DMS153 treated with DMSO at 0.1 percent for 48 hours (cell line): ENCODE measurements at regions not wholly inside any gene's neighbourhood (a gene's known extent, or its start where the extent isn't known, plus 50 kb on each side); places are given as distances from the start of the nearest gene placed in this dataset.

Experiments
- DNase-seq: peaks from one replicate; lab custom pipeline; 2025; ENCODE audit not compliant: unreplicated experiment; lab: John Stamatoyannopoulos, UW

GRCh38 chr5:66459728-66460127 lies 136.5 kb upstream of the MAST4 start:
- DNase-seq: no peak

- DNase-seq: no peak
Observed at GRCh38 chr5:66467564-66467963, 128.6 kb upstream of the MAST4 start.

- DNase-seq: no peak
Observed at GRCh38 chr5:66469684-66470083, 126.5 kb upstream of the MAST4 start.

GRCh38 chr5:66472010-66472409 lies 124.2 kb upstream of the MAST4 start:
- no peak for DNase-seq

GRCh38 chr5:66475731-66476130 lies 120.5 kb upstream of the MAST4 start:
- no peak for DNase-seq

- no peak for DNase-seq
Observed at GRCh38 chr5:66477596-66477995, 118.6 kb upstream of the MAST4 start.

- no peak for DNase-seq
Observed at GRCh38 chr5:66494437-66494836, 101.8 kb upstream of the MAST4 start.

GRCh38 chr5:66498791-66499207 lies 97.4 kb upstream of the MAST4 start:
- DNase-seq: no peak

DNA sequence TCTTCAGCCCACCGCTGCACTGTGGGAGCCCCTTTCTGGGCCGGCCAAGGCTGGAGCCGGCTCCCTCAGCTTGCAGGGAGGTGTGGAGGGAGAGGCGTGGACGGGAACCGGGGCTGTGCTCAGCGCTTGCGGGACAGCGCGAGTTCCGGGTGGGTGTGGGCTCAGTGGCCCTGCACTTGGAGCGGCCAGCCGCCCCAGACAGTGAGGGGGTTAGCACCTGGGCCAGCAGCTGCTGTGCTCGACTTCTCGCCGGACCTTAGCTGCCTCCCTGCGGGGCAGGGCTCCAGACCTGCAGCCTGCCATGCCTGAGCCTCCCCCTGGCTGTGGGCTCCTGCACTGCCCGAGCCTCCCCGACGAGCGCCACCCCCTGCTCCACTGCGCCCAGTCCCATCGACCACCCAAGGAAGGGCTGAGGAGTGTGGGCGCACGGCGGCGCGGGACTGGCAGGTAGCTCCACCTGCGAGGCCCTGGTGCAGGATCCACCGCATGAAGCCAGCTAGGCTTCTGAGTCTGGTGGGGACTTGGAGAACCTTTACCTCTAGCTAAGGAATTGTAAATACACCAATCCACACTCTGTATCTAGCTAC lies 92.9 kb upstream of the MAST4 start:
- DNase-seq: no peak

- no peak for DNase-seq
Observed at GRCh38 chr5:66507106-66507505, 89.1 kb upstream of the MAST4 start.

DNA sequence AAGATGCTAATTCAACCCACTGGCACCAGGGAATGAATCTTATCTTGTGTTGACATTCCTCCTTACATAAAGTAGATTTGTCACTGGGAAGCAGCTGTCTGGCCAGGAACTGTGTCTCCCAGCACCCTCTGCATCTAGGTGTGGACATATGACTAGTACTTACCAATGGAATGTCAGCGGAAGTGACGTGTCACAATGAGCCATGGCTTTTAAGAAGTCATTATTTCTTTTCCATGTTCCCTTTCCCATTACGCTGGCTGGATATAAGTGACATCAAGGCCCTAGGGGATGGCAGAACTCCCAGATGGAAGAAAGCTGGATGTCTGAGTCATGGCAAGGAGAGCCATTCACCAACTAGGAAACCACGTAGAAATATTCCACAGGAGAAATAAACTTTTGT lies 84.7 kb upstream of the MAST4 start:
- DNase-seq: no peak

GRCh38 chr5:66513130-66513529 lies 83.1 kb upstream of the MAST4 start:
- DNase-seq: no peak

DNA sequence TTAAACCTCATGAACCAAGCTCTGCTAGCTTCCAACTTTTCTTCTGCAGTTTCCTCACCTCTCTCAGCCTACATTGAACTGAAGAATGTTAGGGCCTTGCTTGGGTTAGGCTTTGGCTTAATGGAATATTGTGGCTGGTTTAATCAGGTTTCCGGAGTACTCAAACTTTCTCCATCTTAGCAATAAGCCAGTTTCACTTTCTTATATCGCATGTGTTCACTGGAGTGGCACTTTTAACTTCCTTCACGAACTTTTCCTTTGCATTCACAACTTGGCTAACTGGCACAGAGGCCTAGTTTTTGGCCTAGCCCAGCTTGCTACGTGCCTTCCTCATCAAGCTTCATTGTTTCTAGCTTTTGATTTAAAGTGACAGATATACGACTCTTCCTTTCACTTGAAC lies 81.0 kb upstream of the MAST4 start:
- no peak for DNase-seq

DNA sequence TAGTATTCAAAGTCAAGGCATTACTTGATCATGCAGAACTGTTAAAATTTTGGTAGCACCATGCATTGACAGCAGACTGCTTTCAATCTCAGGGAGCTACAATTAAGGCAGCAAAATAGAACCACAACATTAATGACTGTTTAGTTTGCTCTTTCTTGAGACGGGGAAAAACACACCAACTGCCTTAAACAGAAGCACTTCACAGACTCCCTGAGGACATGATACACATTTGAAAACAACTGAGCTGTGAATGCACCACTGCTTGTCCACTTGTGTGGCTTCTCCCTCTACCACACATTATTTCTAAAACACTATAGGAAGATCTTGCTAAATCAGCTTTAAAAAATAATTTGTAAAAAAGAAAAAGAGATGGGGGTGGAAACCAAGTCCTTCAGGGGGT lies 79.6 kb upstream of the MAST4 start:
- DNase-seq: no peak

- no peak for DNase-seq
Observed at GRCh38 chr5:66517351-66517750, 78.8 kb upstream of the MAST4 start.

- DNase-seq: no peak
Observed at GRCh38 chr5:66518052-66518451, 78.1 kb upstream of the MAST4 start.

- DNase-seq: no peak
Observed at GRCh38 chr5:66518753-66519152, 77.4 kb upstream of the MAST4 start.

GRCh38 chr5:66519626-66520025 lies 76.6 kb upstream of the MAST4 start:
- DNase-seq: no peak

DNA sequence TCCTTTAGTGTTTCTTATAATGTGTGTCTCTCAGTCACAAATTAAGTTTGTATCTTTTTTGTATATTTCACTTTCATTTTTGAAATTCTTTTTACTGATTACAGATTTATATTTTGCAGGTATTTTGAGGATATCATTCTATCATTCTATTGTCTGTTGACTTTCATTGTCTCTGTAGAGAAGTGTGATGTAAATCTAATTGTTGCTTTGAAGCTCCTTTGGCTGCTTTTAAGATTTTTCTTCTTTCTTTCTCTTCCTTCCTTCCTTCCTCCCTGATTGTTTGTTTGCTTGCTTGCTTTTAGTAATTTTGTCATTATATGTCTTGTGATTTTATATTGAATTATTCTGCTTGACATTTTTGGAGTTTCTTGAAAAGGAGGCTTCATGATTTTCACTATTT lies 75.3 kb upstream of the MAST4 start:
- DNase-seq: no peak

GRCh38 chr5:66527478-66528035 lies 68.6 kb upstream of the MAST4 start:
- no peak for DNase-seq

DNA sequence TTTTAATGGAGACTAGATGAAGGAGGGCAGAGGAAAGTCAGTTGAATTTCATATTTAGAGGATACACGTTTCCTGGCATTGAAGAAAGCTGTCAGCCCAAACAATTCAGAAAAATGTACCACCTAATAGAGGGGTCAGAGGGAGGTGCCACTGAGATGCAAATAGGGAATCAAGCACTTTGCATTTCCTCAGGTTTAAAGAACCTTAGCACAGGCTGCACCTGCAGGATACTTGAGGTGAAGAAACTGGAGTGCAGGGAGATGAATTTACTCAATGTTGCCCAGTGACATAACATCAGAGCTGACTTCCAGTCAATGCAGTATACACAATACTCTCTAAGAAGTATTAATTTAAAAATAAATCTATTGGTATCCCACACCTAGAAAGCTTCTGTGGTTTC lies 67.0 kb upstream of the MAST4 start:
- no peak for DNase-seq

DNA sequence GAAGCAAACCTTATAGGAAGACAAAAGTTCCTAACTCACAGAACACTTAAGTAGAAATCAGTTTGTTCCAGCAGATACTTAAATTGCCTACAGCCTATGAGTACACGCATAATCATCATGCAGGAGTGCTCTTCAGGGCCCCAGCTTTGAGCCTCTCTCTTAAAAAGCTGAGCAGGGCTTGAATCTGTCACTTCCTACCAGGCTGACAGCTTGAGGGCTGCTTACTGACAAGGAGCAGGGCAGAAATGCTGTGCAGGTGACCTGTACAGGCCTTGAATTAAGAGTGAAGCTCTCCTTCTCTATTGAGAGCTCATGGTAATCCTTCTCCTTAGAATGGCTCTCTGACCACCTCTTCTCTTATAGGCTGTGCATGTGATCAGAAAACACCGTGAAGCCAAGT lies 66.5 kb upstream of the MAST4 start:
- DNase-seq: no peak

DNA sequence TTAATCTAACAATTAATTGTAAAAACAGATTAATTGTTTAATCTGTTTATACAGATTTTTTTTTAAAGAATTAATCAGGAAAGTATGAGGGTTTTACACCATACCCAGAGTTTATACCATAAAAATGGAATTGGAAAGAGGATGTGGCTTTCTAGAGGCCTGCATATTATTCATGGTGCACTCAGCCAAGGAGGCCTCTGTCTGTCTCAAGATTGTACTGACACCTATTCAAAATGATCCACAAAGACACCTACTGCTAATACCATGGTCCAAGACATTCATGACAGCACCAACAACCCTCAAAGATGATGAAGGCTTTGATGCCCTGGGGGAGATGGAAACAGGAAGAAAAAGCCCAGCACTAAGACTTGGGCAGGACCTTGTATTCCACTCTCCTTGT lies 58.1 kb upstream of the MAST4 start:
- no peak for DNase-seq
